ENCODE measurements at regions not wholly inside any gene's neighbourhood (a gene's known extent, or its start where the extent isn't known, plus 50 kb on each side); places are given as distances from the start of the nearest gene placed in this dataset.

DNA sequence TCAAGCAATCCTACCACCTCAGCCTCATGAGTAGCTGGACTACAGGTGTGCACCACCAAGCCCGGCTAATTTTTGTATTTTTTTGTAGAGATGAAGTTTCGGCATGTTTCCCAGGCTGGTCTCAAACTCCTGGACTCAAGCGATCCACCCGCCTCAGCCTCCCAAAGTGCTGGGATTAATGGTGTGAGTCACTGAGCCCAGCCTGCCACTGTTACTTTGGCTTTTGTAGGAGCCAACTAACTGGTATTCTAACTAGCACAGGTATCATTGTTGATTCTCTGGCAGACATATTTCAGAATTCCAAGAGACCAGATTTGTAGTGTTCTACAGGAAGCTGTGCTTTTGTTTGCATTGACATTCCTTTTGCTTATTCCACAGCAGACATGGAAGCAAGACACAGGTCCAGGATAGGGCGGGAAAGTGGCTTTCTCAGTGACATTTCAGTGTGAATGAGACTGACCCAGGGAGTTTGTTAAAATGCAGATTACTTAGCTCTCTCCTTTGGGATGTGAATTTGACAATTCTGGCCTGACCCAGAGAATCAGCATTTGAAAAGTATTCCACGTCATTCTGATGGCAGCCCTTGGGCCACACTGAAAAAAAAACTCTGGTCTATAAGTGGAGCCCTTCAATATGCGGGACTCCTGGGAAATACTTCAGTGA is 52.2 kb upstream of the PAX6 start:
- H3K4me3 Mint-ChIP-seq = no peak overlapping the region
- H3K4me1 Mint-ChIP-seq (ENCODE audit: low read depth) = no peaks in the 10 kb centered on the region
- peaks cover 59% of the 10 kb centered on the region for H3K27me3 Mint-ChIP-seq (ENCODE audit: low read depth)
- CTCF ChIA-PET = no interaction called here
- intact Hi-C loops (cut with micrococcal nuclease) = no loop called here
- no peak overlapping the region for H3K27ac Mint-ChIP-seq
- H3K9me3 Mint-ChIP-seq = peaks cover 2% of the 10 kb centered on the region
- H3K36me3 Mint-ChIP-seq (ENCODE audit: low read depth) = no peaks in the 10 kb centered on the region
- no peak for DNase-seq

DNA sequence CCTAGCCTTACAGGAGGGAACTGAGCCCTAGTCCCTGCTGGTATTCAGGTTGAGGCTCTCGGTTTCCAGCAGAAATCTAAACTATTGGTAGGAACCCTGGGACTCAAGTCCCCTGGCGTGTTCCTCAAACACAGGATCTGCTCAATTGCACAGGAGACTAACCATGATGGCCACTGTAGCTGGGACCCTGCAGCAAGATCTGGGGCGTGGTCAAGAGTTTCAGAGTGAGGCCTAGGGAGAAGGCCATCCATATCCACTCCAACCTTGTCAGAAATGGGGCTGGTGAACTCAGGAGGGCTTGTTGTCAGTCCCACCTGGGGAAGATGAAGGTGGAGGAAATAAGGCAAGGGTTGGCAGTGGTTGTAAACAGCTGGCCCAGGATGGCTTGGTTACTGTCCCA is 49.9 kb upstream of the PAX6 start:
- no peak overlapping the region for H3K4me3 Mint-ChIP-seq
- no peaks in the 10 kb centered on the region for H3K9me3 Mint-ChIP-seq
- H3K27me3 Mint-ChIP-seq (ENCODE audit: low read depth) = peaks cover 49% of the 10 kb centered on the region
- no peaks in the 10 kb centered on the region for H3K36me3 Mint-ChIP-seq (ENCODE audit: low read depth)
- intact Hi-C loops (cut with micrococcal nuclease) = no loop called here
- CTCF ChIA-PET = interaction anchor here (1.0 kb wide), 1 partner anchor 447 kb away, joined by 3 read pairs; no protein-coding TSS in a partner anchor
- H3K4me1 Mint-ChIP-seq (ENCODE audit: low read depth) = no peaks in the 10 kb centered on the region
- no peak overlapping the region for H3K27ac Mint-ChIP-seq
- DNase-seq = no peak

Data from activated naive CD4-positive, alpha-beta T cell treated with anti-CD3 and anti-CD28 coated beads for 36 hours (primary cell).